ENCODE measurements at regions not wholly inside any gene's neighbourhood (a gene's known extent, or its start where the extent isn't known, plus 50 kb on each side); places are given as distances from the start of the nearest gene placed in this dataset.
"Not testable (repeated sequence)": the region's sequence is repeated elsewhere in the genome, so short reads cannot be mapped to it uniquely, and the experiment has no call there.

DNA sequence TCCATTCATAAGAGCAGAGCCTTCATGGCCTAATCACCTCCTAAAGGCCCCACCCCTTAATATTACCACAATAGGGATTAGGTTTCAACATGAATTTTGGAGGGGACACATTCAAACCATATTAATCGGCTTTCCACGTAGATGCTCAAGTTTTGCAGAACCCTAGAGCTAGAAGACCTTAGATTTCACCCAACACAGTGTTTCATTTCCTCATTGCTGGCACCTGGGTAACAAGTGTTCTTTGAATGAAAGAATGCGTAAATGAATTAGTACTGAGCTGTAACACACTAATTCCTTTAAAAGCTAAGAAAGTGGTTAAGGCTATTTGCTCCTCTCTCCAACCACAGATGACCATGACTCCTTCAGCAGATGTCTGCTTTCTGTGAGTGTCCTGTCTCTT lies 252.5 kb downstream of the SMAD2 start:
- H3K27me3 Mint-ChIP-seq (ENCODE audit: low read depth): no peaks in the 10 kb centered on the region
- no peaks in the 10 kb centered on the region for H3K36me3 Mint-ChIP-seq (ENCODE audit: low read depth)
- no peaks in the 10 kb centered on the region for H3K4me1 Mint-ChIP-seq (ENCODE audit: low read depth)
- no peak overlapping the region for H3K4me3 Mint-ChIP-seq
- H3K9me3 Mint-ChIP-seq: no peaks in the 10 kb centered on the region
- H3K27ac Mint-ChIP-seq: no peak overlapping the region

DNA sequence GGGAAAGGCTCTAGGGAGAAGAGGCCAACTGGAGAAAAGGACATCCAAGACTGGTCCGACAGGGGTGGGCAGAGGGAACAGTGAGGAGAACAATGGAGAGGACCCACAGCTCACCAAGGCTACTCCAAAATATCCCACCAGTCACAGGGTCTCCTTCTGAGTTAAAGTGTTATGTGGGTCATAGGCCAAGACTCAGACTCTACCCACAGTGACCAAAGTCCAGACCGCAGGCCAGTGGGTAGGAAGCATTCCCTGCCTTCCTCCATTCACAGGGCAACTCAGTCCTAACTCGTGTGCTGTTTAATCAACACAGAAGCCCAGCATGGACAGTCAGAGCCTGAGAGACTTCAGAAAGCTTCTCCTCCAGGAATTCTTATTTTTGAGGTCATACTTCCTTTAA lies 260.6 kb downstream of the SMAD2 start:
- Mint-ChIP-seq H3K9me3 (peaks cover 4% of the 10 kb centered on the region), H3K27me3 (ENCODE audit: low read depth) (peaks cover 19% of the 10 kb centered on the region), H3K27ac (no peak overlapping the region), H3K4me3 (no peak overlapping the region), H3K4me1 (ENCODE audit: low read depth) (no peaks in the 10 kb centered on the region), H3K36me3 (ENCODE audit: low read depth) (no peaks in the 10 kb centered on the region)

- Mint-ChIP-seq H3K9me3 (peaks cover 5% of the 10 kb centered on the region), H3K27me3 (ENCODE audit: low read depth) (no peaks in the 10 kb centered on the region), H3K4me3 (no peak overlapping the region), H3K36me3 (ENCODE audit: low read depth) (no peaks in the 10 kb centered on the region), H3K4me1 (ENCODE audit: low read depth) (no peaks in the 10 kb centered on the region), H3K27ac (no peak overlapping the region)
These were observed 272.0 kb downstream of the SMAD2 start for GRCh38 chr18:47658498-47658897.

- Mint-ChIP-seq H3K4me3 (no peak overlapping the region), H3K27me3 (ENCODE audit: low read depth) (no peaks in the 10 kb centered on the region)
These were observed 275.5 kb downstream of the SMAD2 start for GRCh38 chr18:47654988-47655387.

DNA sequence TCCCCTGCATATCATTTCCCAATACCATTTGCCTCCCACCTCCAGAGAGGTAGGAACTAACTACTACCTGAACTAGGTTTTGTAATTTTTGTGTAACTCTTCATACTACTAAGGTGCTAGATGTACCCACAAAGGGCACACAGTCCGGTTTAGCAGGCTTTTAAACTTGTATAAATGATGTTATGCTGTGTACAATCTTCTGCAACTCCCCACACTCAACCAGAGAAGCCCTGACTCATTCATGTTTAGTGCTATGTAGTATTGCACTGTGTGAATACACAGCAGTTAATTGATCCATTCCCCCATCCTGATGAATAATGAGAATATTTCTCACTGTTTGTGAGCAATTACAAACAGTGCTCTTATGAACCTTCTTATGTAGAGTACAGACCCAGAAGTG lies 285.6 kb downstream of the SMAD2 start:
- H3K27ac Mint-ChIP-seq: no peak overlapping the region
- H3K4me3 Mint-ChIP-seq: no peak overlapping the region
- no peaks in the 10 kb centered on the region for H3K4me1 Mint-ChIP-seq (ENCODE audit: low read depth)
- no peaks in the 10 kb centered on the region for H3K36me3 Mint-ChIP-seq (ENCODE audit: low read depth)
- no peaks in the 10 kb centered on the region for H3K9me3 Mint-ChIP-seq
- H3K27me3 Mint-ChIP-seq (ENCODE audit: low read depth): no peaks in the 10 kb centered on the region

More at GRCh38 chr18:47654988-47655387, 275.5 kb downstream of the SMAD2 start:
- peaks cover 3% of the 10 kb centered on the region for H3K9me3 Mint-ChIP-seq
- no peaks in the 10 kb centered on the region for H3K36me3 Mint-ChIP-seq (ENCODE audit: low read depth)
- H3K27ac Mint-ChIP-seq: no peak overlapping the region
- H3K4me1 Mint-ChIP-seq (ENCODE audit: low read depth): no peaks in the 10 kb centered on the region

- not testable (repeated sequence) for H3K27me3 Mint-ChIP-seq (ENCODE audit: low read depth); H3K4me3 Mint-ChIP-seq; H3K36me3 Mint-ChIP-seq (ENCODE audit: low read depth); H3K4me1 Mint-ChIP-seq (ENCODE audit: low read depth); H3K9me3 Mint-ChIP-seq; H3K27ac Mint-ChIP-seq
These were observed 292.9 kb downstream of the SMAD2 start for GRCh38 chr18:47637551-47637950.

- no peaks in the 10 kb centered on the region for H3K4me1 Mint-ChIP-seq (ENCODE audit: low read depth)
- no peaks in the 10 kb centered on the region for H3K27me3 Mint-ChIP-seq (ENCODE audit: low read depth)
These were observed 295.0 kb downstream of the SMAD2 start for GRCh38 chr18:47635416-47635815.

GRCh38 chr18:47632970-47633635 lies 297.4 kb downstream of the SMAD2 start:
- no peak overlapping the region for H3K27ac Mint-ChIP-seq
- no peaks in the 10 kb centered on the region for H3K27me3 Mint-ChIP-seq (ENCODE audit: low read depth)
- no peak overlapping the region for H3K4me3 Mint-ChIP-seq
- H3K36me3 Mint-ChIP-seq (ENCODE audit: low read depth): no peaks in the 10 kb centered on the region
- H3K9me3 Mint-ChIP-seq: no peaks in the 10 kb centered on the region
- no peaks in the 10 kb centered on the region for H3K4me1 Mint-ChIP-seq (ENCODE audit: low read depth)

More at GRCh38 chr18:47635416-47635815, 295.0 kb downstream of the SMAD2 start:
- H3K4me3 Mint-ChIP-seq: no peak overlapping the region
- H3K36me3 Mint-ChIP-seq (ENCODE audit: low read depth): no peaks in the 10 kb centered on the region
- no peaks in the 10 kb centered on the region for H3K9me3 Mint-ChIP-seq
- no peak overlapping the region for H3K27ac Mint-ChIP-seq

- Mint-ChIP-seq H3K9me3 (no peaks in the 10 kb centered on the region), H3K4me1 (ENCODE audit: low read depth) (no peaks in the 10 kb centered on the region), H3K27ac (no peak overlapping the region), H3K27me3 (ENCODE audit: low read depth) (no peaks in the 10 kb centered on the region), H3K4me3 (no peak overlapping the region), H3K36me3 (ENCODE audit: low read depth) (no peaks in the 10 kb centered on the region)
These were observed 301.6 kb downstream of the SMAD2 start for GRCh38 chr18:47628893-47629292.

DNA sequence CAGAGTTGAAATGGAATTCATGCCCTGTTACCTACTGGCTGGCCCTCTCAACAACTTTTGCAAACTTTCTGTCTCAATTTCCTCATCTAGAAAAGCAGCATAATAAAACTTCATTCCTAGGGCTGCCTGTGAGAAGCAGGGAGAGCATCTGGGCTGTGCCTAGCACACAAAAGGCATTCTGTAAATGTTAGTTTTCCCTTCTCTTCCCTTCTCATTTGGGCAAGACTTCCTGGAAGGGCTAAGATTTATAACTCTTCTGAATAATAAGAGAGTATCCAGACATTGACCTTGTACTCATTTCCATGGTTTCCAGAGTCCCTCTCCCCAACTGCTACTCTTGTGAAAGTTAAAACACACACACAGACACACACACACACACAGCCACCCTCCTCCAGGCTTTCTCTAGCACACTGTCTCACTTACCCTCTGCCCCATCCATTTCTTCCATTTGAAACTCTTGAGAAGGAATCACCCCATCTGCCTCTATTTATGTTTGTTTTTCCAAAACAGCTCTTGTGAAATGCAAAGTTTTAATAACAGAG lies 302.1 kb downstream of the SMAD2 start:
- H3K36me3 Mint-ChIP-seq (ENCODE audit: low read depth): no peaks in the 10 kb centered on the region
- H3K27me3 Mint-ChIP-seq (ENCODE audit: low read depth): no peaks in the 10 kb centered on the region
- H3K4me3 Mint-ChIP-seq: no peak overlapping the region
- H3K4me1 Mint-ChIP-seq (ENCODE audit: low read depth): no peaks in the 10 kb centered on the region
- no peak overlapping the region for H3K27ac Mint-ChIP-seq
- no peaks in the 10 kb centered on the region for H3K9me3 Mint-ChIP-seq

DNA sequence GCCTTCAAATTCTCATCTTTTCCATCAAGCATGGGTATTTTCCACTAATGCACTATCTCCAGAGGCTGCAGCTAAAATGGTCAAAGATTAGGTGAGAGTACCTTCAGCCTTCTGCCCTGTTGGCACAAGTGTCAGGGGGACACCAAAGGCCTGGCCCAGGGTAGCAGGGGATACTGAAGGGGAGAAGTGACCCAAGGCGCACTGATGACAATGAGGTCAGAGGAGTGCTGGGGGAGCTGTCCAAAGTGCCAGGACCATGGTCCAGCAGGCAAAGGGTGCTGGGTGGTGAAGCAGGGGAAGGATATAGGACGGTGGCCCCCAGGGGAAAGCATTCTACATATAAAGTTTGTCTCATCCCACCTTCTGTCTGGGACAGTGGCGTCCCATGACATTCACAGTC lies 303.4 kb downstream of the SMAD2 start:
- Mint-ChIP-seq H3K4me3 (no peak overlapping the region), H3K9me3 (no peaks in the 10 kb centered on the region), H3K27me3 (ENCODE audit: low read depth) (no peaks in the 10 kb centered on the region), H3K27ac (no peak overlapping the region), H3K36me3 (ENCODE audit: low read depth) (no peaks in the 10 kb centered on the region), H3K4me1 (ENCODE audit: low read depth) (no peaks in the 10 kb centered on the region)

DNA sequence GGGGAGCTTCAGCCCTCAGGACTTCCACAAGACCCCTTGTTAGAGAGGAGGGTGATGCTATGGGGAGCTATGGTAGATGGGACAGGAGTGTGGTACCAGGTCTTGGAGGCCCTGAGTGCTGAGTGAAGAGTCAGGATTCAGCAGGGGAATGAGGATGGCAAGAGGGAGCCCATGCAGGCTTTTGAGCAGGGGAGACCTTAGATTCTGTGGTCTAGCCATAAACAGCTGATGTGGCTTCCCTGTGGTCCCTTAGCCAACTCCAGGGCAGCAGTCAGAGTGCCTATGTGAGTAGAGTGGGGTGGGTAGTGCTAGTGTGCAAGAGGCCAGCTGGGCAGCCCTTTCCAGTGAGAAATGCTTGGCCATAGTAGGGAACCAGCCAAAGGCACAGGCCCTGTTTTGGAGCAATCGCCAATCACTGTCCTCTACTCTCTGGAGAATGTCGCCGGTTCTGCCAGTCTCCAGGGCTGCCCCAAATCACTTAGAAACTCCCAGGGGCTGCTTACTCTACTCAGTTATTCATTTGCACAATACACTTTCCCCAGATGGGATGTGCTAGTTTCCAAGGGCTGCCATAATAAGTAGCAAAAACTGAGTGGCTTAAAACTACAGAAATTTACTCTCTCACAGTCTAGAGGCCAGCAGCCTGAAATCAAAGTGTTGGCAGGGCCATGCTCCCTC lies 310.5 kb downstream of the SMAD2 start:
- Mint-ChIP-seq H3K27ac (no peak overlapping the region), H3K9me3 (no peaks in the 10 kb centered on the region), H3K4me3 (no peak overlapping the region), H3K27me3 (ENCODE audit: low read depth) (no peaks in the 10 kb centered on the region), H3K36me3 (ENCODE audit: low read depth) (no peaks in the 10 kb centered on the region), H3K4me1 (ENCODE audit: low read depth) (no peaks in the 10 kb centered on the region)

DNA sequence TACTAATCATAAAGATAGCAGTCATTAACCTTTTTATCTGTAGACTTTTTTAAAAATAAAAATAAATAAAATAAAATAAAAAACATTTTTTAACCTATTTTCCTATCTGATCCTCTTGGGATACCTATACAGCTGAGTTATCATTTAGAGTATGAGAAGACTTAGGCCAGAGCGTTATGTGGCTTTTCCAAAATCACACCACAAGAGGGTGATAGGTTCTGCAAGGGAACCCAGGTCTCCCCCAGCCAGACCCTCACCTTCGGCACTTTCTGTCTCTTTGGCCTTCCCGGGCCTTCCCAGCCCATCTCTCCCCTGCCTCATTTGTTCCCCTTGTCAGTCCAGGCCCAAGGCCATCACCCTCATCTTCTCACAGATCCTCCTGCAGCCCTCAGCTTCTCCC lies 311.7 kb downstream of the SMAD2 start:
- Mint-ChIP-seq H3K9me3 (no peaks in the 10 kb centered on the region), H3K4me1 (ENCODE audit: low read depth) (no peaks in the 10 kb centered on the region), H3K27me3 (ENCODE audit: low read depth) (no peaks in the 10 kb centered on the region), H3K4me3 (no peak overlapping the region), H3K27ac (no peak overlapping the region), H3K36me3 (ENCODE audit: low read depth) (no peaks in the 10 kb centered on the region)

GRCh38 chr18:47615043-47615442 lies 315.4 kb downstream of the SMAD2 start:
- Mint-ChIP-seq H3K27ac (no peak overlapping the region), H3K36me3 (ENCODE audit: low read depth) (no peaks in the 10 kb centered on the region), H3K9me3 (no peaks in the 10 kb centered on the region), H3K27me3 (ENCODE audit: low read depth) (peaks cover 4% of the 10 kb centered on the region), H3K4me1 (ENCODE audit: low read depth) (no peaks in the 10 kb centered on the region), H3K4me3 (no peak overlapping the region)

GRCh38 chr18:47613929-47614328 lies 316.5 kb downstream of the SMAD2 start:
- Mint-ChIP-seq H3K27me3 (ENCODE audit: low read depth) (peaks cover 4% of the 10 kb centered on the region), H3K4me3 (no peak overlapping the region), H3K9me3 (no peaks in the 10 kb centered on the region), H3K4me1 (ENCODE audit: low read depth) (no peaks in the 10 kb centered on the region), H3K36me3 (ENCODE audit: low read depth) (no peaks in the 10 kb centered on the region), H3K27ac (no peak overlapping the region)

All from T-helper 1 cell treated with Interleukin-12 subunit alpha and Interleukin-12 subunit beta and Interleukin-4 antibody, amounts not matched to agents 30 μg/mL and 1 μg/mL, for 36 hours (primary cell).